ENCODE measurements at regions not wholly inside any gene's neighbourhood (a gene's known extent, or its start where the extent isn't known, plus 50 kb on each side); places are given as distances from the start of the nearest gene placed in this dataset.

DNA sequence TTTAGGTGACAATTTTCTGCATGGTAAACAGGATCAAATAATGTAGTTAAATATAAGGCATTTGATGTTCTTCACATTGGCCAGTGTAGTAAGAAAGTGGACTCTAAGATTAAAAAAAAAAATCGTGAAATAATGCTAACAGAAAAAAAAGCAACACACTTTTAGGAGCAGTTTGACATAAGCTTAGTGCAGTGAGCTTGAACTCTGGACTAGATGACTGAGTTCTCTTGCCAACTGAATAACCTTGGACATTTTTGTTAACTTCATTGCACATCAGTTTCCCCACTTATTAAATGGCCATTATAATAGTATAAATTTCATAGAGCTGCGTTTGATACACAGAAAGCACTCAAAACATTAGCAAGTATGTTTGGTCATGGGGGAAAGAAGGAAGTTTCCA is 649.3 kb upstream of the ADGRL4 start:
- H3K9ac ChIP-seq (ENCODE audit: low read length) = no peak overlapping the region
- H4K20me1 ChIP-seq (ENCODE audit: insufficient read depth) = no peaks in the 10 kb centered on the region
- TF ChIP-seq, protein P1, sequence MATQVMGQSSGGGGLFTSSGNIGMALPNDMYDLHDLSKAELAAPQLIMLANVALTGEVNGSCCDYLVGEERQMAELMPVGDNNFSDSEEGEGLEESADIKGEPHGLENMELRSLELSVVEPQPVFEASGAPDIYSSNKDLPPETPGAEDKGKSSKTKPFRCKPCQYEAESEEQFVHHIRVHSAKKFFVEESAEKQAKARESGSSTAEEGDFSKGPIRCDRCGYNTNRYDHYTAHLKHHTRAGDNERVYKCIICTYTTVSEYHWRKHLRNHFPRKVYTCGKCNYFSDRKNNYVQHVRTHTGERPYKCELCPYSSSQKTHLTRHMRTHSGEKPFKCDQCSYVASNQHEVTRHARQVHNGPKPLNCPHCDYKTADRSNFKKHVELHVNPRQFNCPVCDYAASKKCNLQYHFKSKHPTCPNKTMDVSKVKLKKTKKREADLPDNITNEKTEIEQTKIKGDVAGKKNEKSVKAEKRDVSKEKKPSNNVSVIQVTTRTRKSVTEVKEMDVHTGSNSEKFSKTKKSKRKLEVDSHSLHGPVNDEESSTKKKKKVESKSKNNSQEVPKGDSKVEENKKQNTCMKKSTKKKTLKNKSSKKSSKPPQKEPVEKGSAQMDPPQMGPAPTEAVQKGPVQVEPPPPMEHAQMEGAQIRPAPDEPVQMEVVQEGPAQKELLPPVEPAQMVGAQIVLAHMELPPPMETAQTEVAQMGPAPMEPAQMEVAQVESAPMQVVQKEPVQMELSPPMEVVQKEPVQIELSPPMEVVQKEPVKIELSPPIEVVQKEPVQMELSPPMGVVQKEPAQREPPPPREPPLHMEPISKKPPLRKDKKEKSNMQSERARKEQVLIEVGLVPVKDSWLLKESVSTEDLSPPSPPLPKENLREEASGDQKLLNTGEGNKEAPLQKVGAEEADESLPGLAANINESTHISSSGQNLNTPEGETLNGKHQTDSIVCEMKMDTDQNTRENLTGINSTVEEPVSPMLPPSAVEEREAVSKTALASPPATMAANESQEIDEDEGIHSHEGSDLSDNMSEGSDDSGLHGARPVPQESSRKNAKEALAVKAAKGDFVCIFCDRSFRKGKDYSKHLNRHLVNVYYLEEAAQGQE (IDR thresholded peaks at IDR 0.05; ENCODE audit: borderline replicate concordance) = no peak
- TF ChIP-seq EP300 (conservative IDR thresholded peaks at IDR 0.05; ENCODE audit: poor library complexity, severe bottlenecking) = no peak
- H3K9me2 ChIP-seq (ENCODE audit: insufficient read depth, low read length) = no peaks in the 10 kb centered on the region
- H3F3A ChIP-seq (ENCODE audit: insufficient read depth, low read length, poor library complexity, severe bottlenecking) = no peaks in the 10 kb centered on the region
- no peak overlapping the region for H3K4me3 ChIP-seq (ENCODE audit: low read length)
- no peaks in the 10 kb centered on the region for H3K27me3 ChIP-seq (ENCODE audit: insufficient read depth, low read depth, low read length)
- no peaks in the 10 kb centered on the region for H3K36me3 ChIP-seq (ENCODE audit: insufficient read depth, low read length)
- no peak overlapping the region for H3K27ac ChIP-seq (ENCODE audit: low read length)
- H3K4me2 ChIP-seq (ENCODE audit: low read length) = no peak overlapping the region
- no peaks in the 10 kb centered on the region for H3K9me3 ChIP-seq (ENCODE audit: low read length)
- no peak overlapping the region for H2AFZ ChIP-seq (ENCODE audit: low read depth, low read length)
- no peaks in the 10 kb centered on the region for H3K79me2 ChIP-seq (replicated peaks; ENCODE audit: insufficient read depth, low read length)

DNA sequence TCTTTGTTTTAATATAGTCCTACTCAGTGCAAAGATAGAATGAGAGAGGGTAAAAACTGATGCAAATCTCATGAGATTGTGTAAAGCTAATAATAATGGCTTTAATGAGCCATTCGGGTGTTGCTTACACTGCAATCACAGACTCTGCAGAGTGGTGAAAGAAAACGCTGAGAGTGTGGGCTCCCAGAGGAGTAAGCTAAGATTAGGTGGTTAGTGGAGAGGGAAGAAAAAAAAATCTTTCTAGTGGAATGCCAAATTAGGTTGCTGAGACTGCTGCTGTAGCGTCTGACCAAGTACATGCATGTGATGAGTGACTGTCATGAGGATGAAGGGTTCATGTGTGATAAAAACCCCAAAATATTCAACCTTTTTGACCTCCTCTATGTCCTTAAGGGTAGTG is 645.9 kb upstream of the ADGRL4 start:
- Histone ChIP-seq H3K27ac (ENCODE audit: low read length) (no peak overlapping the region), H3K9me2 (ENCODE audit: insufficient read depth, low read length) (no peaks in the 10 kb centered on the region), H2AFZ (ENCODE audit: low read depth, low read length) (no peak overlapping the region), H4K20me1 (ENCODE audit: insufficient read depth) (no peaks in the 10 kb centered on the region), H3K4me2 (ENCODE audit: low read length) (no peak overlapping the region), H3K27me3 (ENCODE audit: insufficient read depth, low read depth, low read length) (no peaks in the 10 kb centered on the region), H3F3A (ENCODE audit: insufficient read depth, low read length, poor library complexity, severe bottlenecking) (no peaks in the 10 kb centered on the region), H3K36me3 (ENCODE audit: insufficient read depth, low read length) (no peaks in the 10 kb centered on the region), H3K4me3 (ENCODE audit: low read length) (no peak overlapping the region), H3K79me2 (replicated peaks; ENCODE audit: insufficient read depth, low read length) (no peaks in the 10 kb centered on the region), H3K9ac (ENCODE audit: low read length) (no peak overlapping the region), H3K9me3 (ENCODE audit: low read length) (no peaks in the 10 kb centered on the region)
- TF ChIP-seq, protein P2, sequence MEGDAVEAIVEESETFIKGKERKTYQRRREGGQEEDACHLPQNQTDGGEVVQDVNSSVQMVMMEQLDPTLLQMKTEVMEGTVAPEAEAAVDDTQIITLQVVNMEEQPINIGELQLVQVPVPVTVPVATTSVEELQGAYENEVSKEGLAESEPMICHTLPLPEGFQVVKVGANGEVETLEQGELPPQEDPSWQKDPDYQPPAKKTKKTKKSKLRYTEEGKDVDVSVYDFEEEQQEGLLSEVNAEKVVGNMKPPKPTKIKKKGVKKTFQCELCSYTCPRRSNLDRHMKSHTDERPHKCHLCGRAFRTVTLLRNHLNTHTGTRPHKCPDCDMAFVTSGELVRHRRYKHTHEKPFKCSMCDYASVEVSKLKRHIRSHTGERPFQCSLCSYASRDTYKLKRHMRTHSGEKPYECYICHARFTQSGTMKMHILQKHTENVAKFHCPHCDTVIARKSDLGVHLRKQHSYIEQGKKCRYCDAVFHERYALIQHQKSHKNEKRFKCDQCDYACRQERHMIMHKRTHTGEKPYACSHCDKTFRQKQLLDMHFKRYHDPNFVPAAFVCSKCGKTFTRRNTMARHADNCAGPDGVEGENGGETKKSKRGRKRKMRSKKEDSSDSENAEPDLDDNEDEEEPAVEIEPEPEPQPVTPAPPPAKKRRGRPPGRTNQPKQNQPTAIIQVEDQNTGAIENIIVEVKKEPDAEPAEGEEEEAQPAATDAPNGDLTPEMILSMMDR (IDR thresholded peaks at IDR 0.05; ENCODE audit: poor library complexity, severe bottlenecking) = no peak
- TF ChIP-seq, protein P1 (IDR thresholded peaks at IDR 0.05; ENCODE audit: borderline replicate concordance) = no peak
- no peak for TF ChIP-seq RAD21 (conservative IDR thresholded peaks at IDR 0.05)
- no peak for TF ChIP-seq EZH2 (IDR thresholded peaks at IDR 0.05; ENCODE audit: borderline replicate concordance, insufficient read depth, low read length, poor library complexity, severe bottlenecking)
- no peak for TF ChIP-seq POLR2AphosphoS5 (IDR thresholded peaks at IDR 0.05)
- no peak for TF ChIP-seq TAF1 (IDR thresholded peaks at IDR 0.05; ENCODE audit: low read depth)
- no peak for TF ChIP-seq MXI1 (conservative IDR thresholded peaks at IDR 0.05; ENCODE audit: poor library complexity, severe bottlenecking)
- TF ChIP-seq EP300 (conservative IDR thresholded peaks at IDR 0.05; ENCODE audit: poor library complexity, severe bottlenecking) = no peak
- no peak for TF ChIP-seq SMC3 (conservative IDR thresholded peaks at IDR 0.05; ENCODE audit: poor library complexity)

Measured in neural cell (in vitro differentiated cells).